OCI-LY7 (cell line): ENCODE measurements at regions not wholly inside any gene's neighbourhood (a gene's known extent, or its start where the extent isn't known, plus 50 kb on each side); places are given as distances from the start of the nearest gene placed in this dataset.

Experiments
- CTCF ChIP-seq: fragments of 200-600 bp; sonication (generic); conservative IDR thresholded peaks from 2 replicates; pipeline ENCODE4 v1.5.1; 2014; ENCODE audit warnings: mild to moderate bottlenecking, antibody characterized with exemption, low read length, moderate library complexity, mixed read lengths
- EZH2phosphoT487 ChIP-seq: fragments of 200-600 bp; sonication (generic); IDR thresholded peaks from 2 replicates; pipeline ENCODE4 v1.6.1; 2018; ENCODE audit warnings: low read depth, borderline replicate concordance, mild to moderate bottlenecking, mixed run types, antibody characterized with exemption, low read length, moderate library complexity, mixed read lengths

- TF ChIP-seq CTCF = no peak
- TF ChIP-seq EZH2phosphoT487 = no peak
Observed at GRCh38 chr4:18479825-18480224, 458.3 kb upstream of the LCORL start.
